ENCODE measurements at regions not wholly inside any gene's neighbourhood (a gene's known extent, or its start where the extent isn't known, plus 50 kb on each side); places are given as distances from the start of the nearest gene placed in this dataset.

GRCh38 chr3:88926221-88926620 is 181.2 kb upstream of the EPHA3 start:
- TF ChIP-seq ARNT (IDR thresholded peaks at IDR 0.05), result no peak
- no peak for TF ChIP-seq CTBP1 (IDR thresholded peaks at IDR 0.05; ENCODE audit: borderline replicate concordance)
- TF ChIP-seq ZNF384 (IDR thresholded peaks at IDR 0.05), result no peak
- TF ChIP-seq FOXK2 (IDR thresholded peaks at IDR 0.05), result no peak
- TF ChIP-seq FOXA1 (IDR thresholded peaks at IDR 0.05), result no peak
- TF ChIP-seq ELF4 (IDR thresholded peaks at IDR 0.05), result no peak
- TF ChIP-seq NFRKB (IDR thresholded peaks at IDR 0.05), result no peak

All from HEK293T (cell line).